ENCODE measurements at regions not wholly inside any gene's neighbourhood (a gene's known extent, or its start where the extent isn't known, plus 50 kb on each side); places are given as distances from the start of the nearest gene placed in this dataset.

- TF ChIP-seq POLR2AphosphoS5 (IDR thresholded peaks at IDR 0.05) (no peak), CTCF (IDR thresholded peaks at IDR 0.05) (no peak), EP300 (IDR thresholded peaks at IDR 0.05) (no peak), POLR2A (IDR thresholded peaks at IDR 0.05) (no peak)
- H3K4me1 ChIP-seq, result no peaks in the 10 kb centered on the region
These were observed 294.6 kb downstream of the TTLL7 start for GRCh38 chr1:83704350-83704749.

GRCh38 chr1:83702356-83702755, 296.6 kb downstream of the TTLL7 start:
- DNase-seq, result no peak
- Histone ChIP-seq H3K4me3 (no peak overlapping the region), H3K36me3 (no peaks in the 10 kb centered on the region), H3K4me1 (no peaks in the 10 kb centered on the region), H3K27ac (no peak overlapping the region), H3K9me3 (no peaks in the 10 kb centered on the region), H3K27me3 (no peaks in the 10 kb centered on the region)
- WGBS, 5 donors, result 87 to 97% (median 93%) methylated on average over 1 of the region's 1 CpG
- intact Hi-C loops (cut with DNase I; ENCODE audit: low total_unique reads), result no loop called here
- no peak for TF ChIP-seq CTCF (IDR thresholded peaks at IDR 0.05)
- no peak for TF ChIP-seq POLR2AphosphoS5 (IDR thresholded peaks at IDR 0.05)
- TF ChIP-seq EP300 (IDR thresholded peaks at IDR 0.05), result no peak

More at GRCh38 chr1:83704350-83704749, 294.6 kb downstream of the TTLL7 start:
- H3K9me3 ChIP-seq, result no peaks in the 10 kb centered on the region
- intact Hi-C loops (cut with DNase I; ENCODE audit: low total_unique reads), result no loop called here
- no peak overlapping the region for H3K27ac ChIP-seq
- H3K36me3 ChIP-seq, result no peaks in the 10 kb centered on the region
- H3K4me3 ChIP-seq, result no peak overlapping the region
- DNase-seq, result no peak
- H3K27me3 ChIP-seq, result no peaks in the 10 kb centered on the region

GRCh38 chr1:83701355-83701754, 297.6 kb downstream of the TTLL7 start:
- H3K4me3 ChIP-seq, result no peak overlapping the region
- no peaks in the 10 kb centered on the region for H3K9me3 ChIP-seq
- 79 to 90% (median 87%) methylated on average over 2 of the region's 2 CpGs for WGBS, 5 donors
- H3K27ac ChIP-seq, result no peak overlapping the region
- H3K36me3 ChIP-seq, result no peaks in the 10 kb centered on the region
- H3K27me3 ChIP-seq, result no peaks in the 10 kb centered on the region
- TF ChIP-seq POLR2A (IDR thresholded peaks at IDR 0.05), result no peak
- TF ChIP-seq CTCF (IDR thresholded peaks at IDR 0.05), result no peak
- no peak for TF ChIP-seq POLR2AphosphoS5 (IDR thresholded peaks at IDR 0.05)
- no peaks in the 10 kb centered on the region for H3K4me1 ChIP-seq
- peak in 1 of 2 donors; percentile 25 for DNase-seq
- intact Hi-C loops (cut with DNase I; ENCODE audit: low total_unique reads), result no loop called here

- H3K4me3 ChIP-seq, result no peak overlapping the region
- no peaks in the 10 kb centered on the region for H3K9me3 ChIP-seq
- no peak for DNase-seq
- TF ChIP-seq CTCF (IDR thresholded peaks at IDR 0.05) (no peak), POLR2AphosphoS5 (IDR thresholded peaks at IDR 0.05) (no peak), POLR2A (IDR thresholded peaks at IDR 0.05) (no peak), EP300 (IDR thresholded peaks at IDR 0.05) (no peak)
- 80 to 95% (median 83%) methylated on average over 2 of the region's 2 CpGs for WGBS, 5 donors
- no peak overlapping the region for H3K27ac ChIP-seq
- no peaks in the 10 kb centered on the region for H3K27me3 ChIP-seq
- intact Hi-C loops (cut with DNase I; ENCODE audit: low total_unique reads), result no loop called here
- no peaks in the 10 kb centered on the region for H3K36me3 ChIP-seq
- peaks cover 7 to 9% (median 9%) of the 10 kb centered on the region in 4 donors for H3K4me1 ChIP-seq
These were observed 300.3 kb downstream of the TTLL7 start for GRCh38 chr1:83698644-83699043.

GRCh38 chr1:83697961-83698360, 301.0 kb downstream of the TTLL7 start:
- TF ChIP-seq POLR2A (IDR thresholded peaks at IDR 0.05) (no peak), CTCF (IDR thresholded peaks at IDR 0.05) (no peak), EP300 (IDR thresholded peaks at IDR 0.05) (no peak), POLR2AphosphoS5 (IDR thresholded peaks at IDR 0.05) (no peak)
- no peak for DNase-seq
- intact Hi-C loops (cut with DNase I; ENCODE audit: low total_unique reads), result no loop called here
- H3K36me3 ChIP-seq, result no peaks in the 10 kb centered on the region
- no peak overlapping the region for H3K27ac ChIP-seq
- H3K9me3 ChIP-seq, result no peaks in the 10 kb centered on the region
- peaks cover 10 to 16% (median 15%) of the 10 kb centered on the region in 4 donors for H3K4me1 ChIP-seq
- no peak overlapping the region for H3K4me3 ChIP-seq
- no peaks in the 10 kb centered on the region for H3K27me3 ChIP-seq

All from stomach (tissue), 8 donors.